Neural cell (in vitro differentiated cells): ENCODE measurements at regions not wholly inside any gene's neighbourhood (a gene's known extent, or its start where the extent isn't known, plus 50 kb on each side); places are given as distances from the start of the nearest gene placed in this dataset.

ENCODE experiments used
- POLR2AphosphoS5 ChIP-seq: IDR thresholded peaks from 2 replicates; pipeline ENCODE4 v1.6.1; 2012
- TAF1 ChIP-seq: IDR thresholded peaks from 2 replicates; pipeline ENCODE4 v1.6.1; 2012; ENCODE audit warnings: low read depth

GRCh38 chr2:82355622-82356021, 2051.1 kb upstream of the LRRTM1 start:
- TF ChIP-seq TAF1: no peak
- TF ChIP-seq POLR2AphosphoS5: no peak
